Hepatic stellate cell (primary cell): ENCODE measurements at regions not wholly inside any gene's neighbourhood (a gene's known extent, or its start where the extent isn't known, plus 50 kb on each side); places are given as distances from the start of the nearest gene placed in this dataset.
"Not testable (repeated sequence)": the region's sequence is repeated elsewhere in the genome, so short reads cannot be mapped to it uniquely, and the experiment has no call there.

ENCODE experiments used
- DNase-seq: peaks from one replicate; pipeline ENCODE4 v3.0.0; 2011; ENCODE audit warnings: low spot score

- DNase-seq = no peak
Measured at GRCh38 chr4:9703391-9703790, 78.0 kb upstream of the DRD5 start.

DNA sequence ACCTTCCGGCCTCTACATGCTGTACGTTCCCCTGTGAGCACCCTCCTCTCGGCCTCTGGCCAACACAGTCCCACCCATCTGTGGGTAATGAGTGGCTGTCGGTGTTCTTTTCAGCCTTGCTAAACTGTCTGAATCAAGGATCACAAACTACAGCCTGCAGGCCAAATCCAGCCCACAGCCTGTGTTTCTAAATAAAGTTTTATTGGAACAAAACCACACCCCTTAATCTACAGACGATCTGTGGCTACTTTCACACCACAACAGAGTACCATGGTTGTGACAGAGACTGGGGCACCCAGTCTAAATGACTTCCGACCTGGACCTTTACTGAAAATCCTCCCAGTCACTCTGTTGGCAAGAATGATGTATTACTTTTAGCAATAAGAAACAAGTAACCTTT is 77.3 kb upstream of the DRD5 start:
- DNase-seq = not testable (repeated sequence)

DNA sequence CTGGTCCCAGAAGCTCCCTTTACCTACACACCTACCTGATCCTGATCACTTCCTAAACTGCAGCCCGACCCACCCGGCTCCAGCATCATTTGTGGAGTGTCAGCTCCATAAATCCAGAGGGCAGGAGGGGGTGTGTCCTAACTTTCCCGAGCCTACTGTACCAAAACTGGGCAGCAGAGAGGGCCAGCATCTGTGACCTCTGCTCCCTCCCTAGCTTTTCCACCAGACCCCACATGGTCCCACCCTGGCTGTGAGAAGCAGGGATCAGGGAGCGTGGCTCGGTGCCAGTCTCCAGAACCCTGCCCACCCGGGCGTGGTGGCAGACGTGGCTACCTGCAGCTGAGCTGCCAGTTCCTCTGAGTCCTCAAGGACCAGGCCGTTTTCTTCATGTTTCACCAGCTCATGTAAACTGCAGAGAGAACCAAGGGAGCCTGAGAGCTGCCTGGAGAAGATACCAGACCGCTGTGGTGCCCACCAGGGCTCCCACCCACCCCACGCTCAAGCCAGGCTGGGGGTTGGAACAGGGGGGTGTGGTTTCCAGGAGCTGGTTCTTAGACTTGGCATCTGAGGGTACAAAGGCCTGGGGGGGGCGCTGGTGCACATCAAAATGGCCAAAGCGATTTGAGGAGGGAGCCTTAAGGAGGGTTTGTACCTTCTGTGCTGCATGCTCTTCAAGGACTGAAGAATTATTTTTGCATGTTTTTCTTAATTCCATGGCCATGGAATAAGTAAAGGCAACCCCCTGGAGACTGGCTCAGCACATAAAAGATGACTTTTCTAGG is 76.7 kb upstream of the DRD5 start:
- no peak for DNase-seq

DNA sequence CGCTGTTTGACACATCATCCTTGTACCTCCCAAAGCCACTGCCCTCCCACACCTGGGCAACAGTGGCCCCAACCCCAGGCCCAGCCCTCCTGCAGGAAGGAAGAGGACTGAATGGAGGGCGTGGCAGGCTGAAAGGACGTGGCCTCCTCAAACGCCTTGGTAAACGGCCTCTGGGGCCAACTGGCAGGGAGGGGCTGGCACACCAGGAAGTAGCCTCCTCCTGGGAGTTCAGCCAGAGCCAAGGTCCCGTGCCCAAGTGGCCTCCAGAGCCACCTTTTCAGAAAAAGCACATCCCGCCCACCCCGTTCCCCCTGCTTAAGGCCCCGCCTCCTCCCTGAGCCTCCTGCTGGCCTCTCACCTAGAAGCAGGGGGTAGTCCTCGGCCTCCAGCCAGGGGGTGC is 74.2 kb upstream of the DRD5 start:
- DNase-seq = not testable (repeated sequence)

DNA sequence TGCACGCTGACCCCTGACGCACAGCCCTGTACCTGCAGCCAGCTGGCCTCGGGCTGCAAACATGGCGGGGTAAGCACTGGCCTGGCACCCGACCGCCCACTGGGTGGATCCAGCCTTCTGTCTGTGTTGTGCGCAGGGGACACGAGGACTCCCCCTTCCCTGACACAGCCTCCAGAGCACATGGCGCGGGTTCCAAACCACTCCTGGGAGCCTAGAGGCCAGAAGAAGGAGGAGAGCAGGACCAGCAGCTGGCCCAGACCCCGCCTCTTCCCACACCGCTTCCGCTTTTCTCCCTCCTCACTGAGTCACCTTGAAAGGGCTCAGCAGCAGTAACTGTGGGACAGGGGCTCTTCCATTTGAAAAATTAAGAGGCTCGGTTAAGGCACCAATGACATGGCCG is 73.5 kb upstream of the DRD5 start:
- DNase-seq = not testable (repeated sequence)

DNA sequence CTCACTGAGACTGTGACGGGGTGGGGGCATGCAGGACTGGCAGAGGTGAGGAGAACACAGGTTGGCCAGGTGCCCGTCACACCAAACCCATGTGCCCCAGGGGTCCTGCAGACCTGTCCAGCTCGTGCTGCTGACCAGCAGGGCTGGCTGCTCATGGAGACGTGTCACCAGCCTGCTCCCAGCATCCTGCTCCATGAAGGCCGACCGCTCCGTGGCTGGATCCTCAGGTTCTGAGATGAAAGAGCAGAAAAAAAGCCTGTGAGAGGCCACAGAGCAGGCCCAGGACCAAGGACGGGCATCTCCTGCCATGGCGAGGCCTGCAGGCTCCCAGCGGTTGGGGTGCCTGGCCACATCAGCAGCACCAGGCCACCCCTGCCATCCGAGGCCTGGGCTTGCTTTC is 71.7 kb upstream of the DRD5 start:
- DNase-seq = no peak

DNA sequence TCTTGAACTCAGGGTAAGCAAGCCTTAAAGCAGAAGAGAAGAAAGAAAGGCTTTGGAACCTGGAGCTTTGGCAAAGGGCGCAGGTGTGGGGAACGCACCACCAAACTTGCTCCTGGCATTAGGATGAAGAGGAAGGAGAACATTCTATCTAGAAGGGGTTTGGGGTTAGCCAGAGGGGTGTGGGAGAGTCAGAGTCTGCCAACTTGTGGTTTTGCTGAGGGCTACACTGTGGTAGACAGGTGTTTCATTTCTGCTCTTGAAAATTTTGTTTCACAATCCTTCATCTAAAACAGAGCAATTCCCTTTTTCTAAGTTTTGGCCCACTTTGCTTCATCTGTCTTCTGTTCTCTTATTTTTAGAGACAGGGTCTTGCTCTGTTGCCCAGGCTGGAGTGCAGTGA is 66.2 kb upstream of the DRD5 start:
- DNase-seq = not testable (repeated sequence)

GRCh38 chr4:9716093-9716492 is 65.3 kb upstream of the DRD5 start:
- no peak for DNase-seq

GRCh38 chr4:9718246-9718939 is 63.0 kb upstream of the DRD5 start:
- not testable (repeated sequence) for DNase-seq

- not testable (repeated sequence) for DNase-seq
Measured at GRCh38 chr4:9722131-9722530, 59.3 kb upstream of the DRD5 start.
